SW 1271 (cell line): ENCODE measurements at regions not wholly inside any gene's neighbourhood (a gene's known extent, or its start where the extent isn't known, plus 50 kb on each side); places are given as distances from the start of the nearest gene placed in this dataset.
A peak's percentile ranks its signal among the peaks of the same experiment; 100 is the strongest.

Experiments used
- DNase-seq, 2 experiments: peaks; one replicate each; lab custom pipeline; 2025; lab: John Stamatoyannopoulos, UW

GRCh38 chr2:136244536-136244885 lies 126.6 kb upstream of the CXCR4 start:
- DNase-seq = no peak

- DNase-seq = no peak
These were observed 125.9 kb upstream of the CXCR4 start for GRCh38 chr2:136243638-136244535.

GRCh38 chr2:136242687-136243277 lies 124.8 kb upstream of the CXCR4 start:
- no peak for DNase-seq

GRCh38 chr2:136242100-136242499 lies 124.2 kb upstream of the CXCR4 start:
- DNase-seq = no peak

- no peak for DNase-seq
These were observed 121.2 kb upstream of the CXCR4 start for GRCh38 chr2:136239079-136239685.

GRCh38 chr2:136238286-136239078 lies 120.5 kb upstream of the CXCR4 start:
- DNase-seq = peak; percentile 22 to 87

- DNase-seq = peak; percentile 39 to 82
These were observed 118.1 kb upstream of the CXCR4 start for GRCh38 chr2:136236019-136236418.

GRCh38 chr2:136235546-136235945 lies 117.6 kb upstream of the CXCR4 start:
- DNase-seq = no peak

- no peak for DNase-seq
These were observed 116.3 kb upstream of the CXCR4 start for GRCh38 chr2:136234261-136234660.

- DNase-seq = no peak
These were observed 115.3 kb upstream of the CXCR4 start for GRCh38 chr2:136233298-136233697.

GRCh38 chr2:136232456-136233172 lies 114.7 kb upstream of the CXCR4 start:
- no peak for DNase-seq

GRCh38 chr2:136230464-136230863 lies 112.5 kb upstream of the CXCR4 start:
- no peak for DNase-seq

- DNase-seq = no peak
These were observed 109.0 kb upstream of the CXCR4 start for GRCh38 chr2:136226903-136227302.

GRCh38 chr2:136225950-136226835 lies 108.2 kb upstream of the CXCR4 start:
- no peak for DNase-seq

GRCh38 chr2:136223274-136223673 lies 105.3 kb upstream of the CXCR4 start:
- DNase-seq = no peak

GRCh38 chr2:136222862-136223261 lies 104.9 kb upstream of the CXCR4 start:
- no peak for DNase-seq

GRCh38 chr2:136221026-136221425 lies 103.1 kb upstream of the CXCR4 start:
- no peak for DNase-seq

GRCh38 chr2:136219963-136220362 lies 102.0 kb upstream of the CXCR4 start:
- DNase-seq = no peak

- DNase-seq = no peak
These were observed 101.4 kb upstream of the CXCR4 start for GRCh38 chr2:136219341-136219740.

GRCh38 chr2:136217996-136218395 lies 100.0 kb upstream of the CXCR4 start:
- no peak for DNase-seq
